ENCODE measurements at regions not wholly inside any gene's neighbourhood (a gene's known extent, or its start where the extent isn't known, plus 50 kb on each side); places are given as distances from the start of the nearest gene placed in this dataset.

DNA sequence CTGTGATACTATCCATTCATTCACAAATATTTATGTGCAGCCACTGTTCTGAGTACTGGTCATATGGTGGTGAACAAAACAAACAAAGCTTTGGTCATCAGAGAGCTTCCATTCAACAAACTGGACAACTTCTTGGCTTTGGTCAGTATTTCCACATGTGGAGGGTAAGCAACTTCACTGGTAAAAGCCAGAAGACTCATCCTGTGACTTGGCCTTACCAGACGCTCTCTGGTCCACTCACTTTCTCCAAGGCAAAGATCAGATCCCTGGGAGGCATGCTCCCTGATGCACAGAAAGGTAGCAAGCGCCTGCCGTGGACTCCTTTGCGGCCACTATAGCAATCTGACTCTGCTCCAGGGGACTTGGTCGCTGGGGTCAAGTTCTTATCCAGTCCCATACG, 179.5 kb downstream of the EN1 start:
- TF ChIP-seq, protein P1, sequence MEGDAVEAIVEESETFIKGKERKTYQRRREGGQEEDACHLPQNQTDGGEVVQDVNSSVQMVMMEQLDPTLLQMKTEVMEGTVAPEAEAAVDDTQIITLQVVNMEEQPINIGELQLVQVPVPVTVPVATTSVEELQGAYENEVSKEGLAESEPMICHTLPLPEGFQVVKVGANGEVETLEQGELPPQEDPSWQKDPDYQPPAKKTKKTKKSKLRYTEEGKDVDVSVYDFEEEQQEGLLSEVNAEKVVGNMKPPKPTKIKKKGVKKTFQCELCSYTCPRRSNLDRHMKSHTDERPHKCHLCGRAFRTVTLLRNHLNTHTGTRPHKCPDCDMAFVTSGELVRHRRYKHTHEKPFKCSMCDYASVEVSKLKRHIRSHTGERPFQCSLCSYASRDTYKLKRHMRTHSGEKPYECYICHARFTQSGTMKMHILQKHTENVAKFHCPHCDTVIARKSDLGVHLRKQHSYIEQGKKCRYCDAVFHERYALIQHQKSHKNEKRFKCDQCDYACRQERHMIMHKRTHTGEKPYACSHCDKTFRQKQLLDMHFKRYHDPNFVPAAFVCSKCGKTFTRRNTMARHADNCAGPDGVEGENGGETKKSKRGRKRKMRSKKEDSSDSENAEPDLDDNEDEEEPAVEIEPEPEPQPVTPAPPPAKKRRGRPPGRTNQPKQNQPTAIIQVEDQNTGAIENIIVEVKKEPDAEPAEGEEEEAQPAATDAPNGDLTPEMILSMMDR (conservative IDR thresholded peaks at IDR 0.05), result no peak
- no peak for TF ChIP-seq ZFX (IDR thresholded peaks at IDR 0.05)
